GM10248 (cell line): ENCODE measurements at regions not wholly inside any gene's neighbourhood (a gene's known extent, or its start where the extent isn't known, plus 50 kb on each side); places are given as distances from the start of the nearest gene placed in this dataset.
A peak's percentile ranks its signal among the peaks of the same experiment; 100 is the strongest.

Source experiments
- CTCF ChIA-PET: fragments of 300-600 bp; sonication (Branson Sonifier 250); formaldehyde crosslinking; extraction: SDS; loops from one replicate; lab custom pipeline; 2021; ENCODE audit warnings: antibody characterized with exemption; lab: Yijun Ruan, JAX
- POLR2A ChIA-PET: fragments of 350-650 bp; sonication (Branson Sonifier 250); formaldehyde crosslinking; extraction: SDS; loops from one replicate; lab custom pipeline; 2020; ENCODE audit warnings: antibody characterized with exemption; lab: Yijun Ruan, JAX
- DNase-seq: peaks from one replicate; pipeline ENCODE4 v3.0.0; 2012; ENCODE audit errors: extremely low spot score
- CTCF ChIP-seq: IDR thresholded peaks from 2 replicates; pipeline ENCODE4 v1.5.1; 2012; ENCODE audit warnings: mild to moderate bottlenecking, low read depth; ENCODE audit errors: extremely low read depth, missing control alignments, control extremely low read depth

GRCh38 chr2:213229814-213230213, 54.5 kb upstream of the SPAG16 start:
- no peak for DNase-seq
- ChIA-PET POLR2A (no interaction called here), CTCF (no interaction called here)
- TF ChIP-seq CTCF, result no peak

GRCh38 chr2:213231966-213232365, 52.3 kb upstream of the SPAG16 start:
- DNase-seq, result no peak

GRCh38 chr2:213232649-213233437, 51.4 kb upstream of the SPAG16 start:
- no peak for TF ChIP-seq CTCF
- DNase-seq, result peak; percentile 29
- ChIA-PET CTCF (interaction anchor here (1.8 kb wide), 1 partner anchor 9 kb away, joined by 6 read pairs; no protein-coding TSS in a partner anchor), POLR2A (no interaction called here)

More at GRCh38 chr2:213231966-213232365, 52.3 kb upstream of the SPAG16 start:
- ChIA-PET CTCF (interaction anchor here (0.7 to 1.3 kb wide), 3 partner anchors 9 to 80 kb away, joined by 3 to 5 read pairs (median 3); no protein-coding TSS in a partner anchor), POLR2A (no interaction called here)
- TF ChIP-seq CTCF, result no peak

GRCh38 chr2:213233438-213234330, 50.6 kb upstream of the SPAG16 start:
- no peak for DNase-seq
- ChIA-PET CTCF (interaction anchor here (0.7 to 1.8 kb wide), 2 partner anchors 8 to 51 kb away, joined by 3 to 6 read pairs; no protein-coding TSS in a partner anchor), POLR2A (no interaction called here)
- no peak for TF ChIP-seq CTCF
